Caco-2 (cell line): ENCODE measurements at regions not wholly inside any gene's neighbourhood (a gene's known extent, or its start where the extent isn't known, plus 50 kb on each side); places are given as distances from the start of the nearest gene placed in this dataset.

Source experiments
- BruUV-seq: library from RNA; stranded (reverse); fragments of 400-500 nt; replicated peaks from 2 replicates; lab custom pipeline; 2021; lab: Mats Ljungman, UMichigan
- CTCF ChIA-PET: fragments of 300-600 bp; sonication (Branson Sonifier 250); formaldehyde crosslinking; loops from one replicate; lab custom pipeline; 2022; ENCODE audit warnings: antibody characterized with exemption; lab: Charles Lee
- POLR2A ChIA-PET: fragments of 300-600 bp; sonication (Branson Sonifier 250); formaldehyde crosslinking; loops from one replicate; lab custom pipeline; 2022; ENCODE audit warnings: antibody characterized with exemption; lab: Charles Lee
- DNase-seq, 2 experiments: peaks; one replicate each; pipeline versions ENCODE4 v3.0.0 to v3.0.0-alpha.2; 2020 to 2022
- H3K27me3 ChIP-seq: replicated peaks from 2 replicates; pipeline ENCODE4 v1.6.0; 2011; ENCODE audit warnings: low read length; ENCODE audit not compliant: control insufficient read depth, insufficient read depth
- H3K36me3 ChIP-seq: 2 replicates; pipeline ENCODE4 v1.5.1; 2011; ENCODE audit warnings: low read length; ENCODE audit not compliant: control insufficient read depth, insufficient read depth
- H3K4me1 ChIP-seq: fragments of 250-450 bp; sonication (Bioruptor Pico); 2 replicates; pipeline ENCODE4 v1.5.1; 2020; ENCODE audit warnings: mild to moderate bottlenecking
- H3K4me3 ChIP-seq: 2 replicates; pipeline ENCODE4 v1.5.1; 2011; ENCODE audit warnings: low read depth, mild to moderate bottlenecking, control low read depth, low read length
- H3K9me3 ChIP-seq: fragments of 250-450 bp; sonication (Bioruptor Pico); 2 replicates; pipeline ENCODE4 v1.5.1; 2020; ENCODE audit warnings: mild to moderate bottlenecking, moderate library complexity
- H3K27ac Mint-ChIP-seq: one replicate; pipeline ENCODE4 v1.8.0; 2022; ENCODE audit warnings: mixed read lengths; ENCODE audit not compliant: unreplicated experiment
- H3K27me3 Mint-ChIP-seq: one replicate; pipeline ENCODE4 v1.8.0; 2022; ENCODE audit warnings: mixed read lengths; ENCODE audit not compliant: insufficient read depth, unreplicated experiment
- H3K36me3 Mint-ChIP-seq: one replicate; pipeline ENCODE4 v1.8.0; 2022; ENCODE audit warnings: mild to moderate bottlenecking, mixed read lengths; ENCODE audit not compliant: insufficient read depth, unreplicated experiment
- H3K4me1 Mint-ChIP-seq: one replicate; pipeline ENCODE4 v1.8.0; 2022; ENCODE audit warnings: low read depth, mixed read lengths; ENCODE audit not compliant: unreplicated experiment
- H3K4me3 Mint-ChIP-seq: one replicate; pipeline ENCODE4 v1.8.0; 2022; ENCODE audit warnings: mild to moderate bottlenecking, moderate library complexity, mixed read lengths; ENCODE audit not compliant: unreplicated experiment
- H3K9me3 Mint-ChIP-seq: one replicate; pipeline ENCODE4 v1.8.0; 2022; ENCODE audit warnings: mixed read lengths; ENCODE audit not compliant: unreplicated experiment
- CTCF ChIP-seq, 2 experiments: fragments of 200-600 bp in 1 of 2; IDR thresholded peaks; 1 replicate in 1 of 2; 2 replicates in 1 of 2; pipeline versions ENCODE4 v1.5.1 to v1.8.0; 2011 to 2022; ENCODE audit warnings: antibody characterized with exemption in 1 of 2, control low read depth in 1 of 2, inconsistent platforms in 1 of 2, low read depth in 1 of 2, low read length in 1 of 2, mild to moderate bottlenecking in 1 of 2, moderate library complexity in 1 of 2; ENCODE audit not compliant: insufficient read depth in 1 of 2, severe bottlenecking in 1 of 2, unreplicated experiment in 1 of 2
- intact Hi-C: fragments of 100-400 bp; cut with micrococcal nuclease; formaldehyde crosslinking; loops from one replicate; pipeline ENCODE4 v1.10.0; 2022; ENCODE audit not compliant: unreplicated experiment

- no peak for DNase-seq
- no peak overlapping the region for H3K4me3 ChIP-seq
- TF ChIP-seq CTCF (IDR thresholded peaks at IDR 0.05; ENCODE audit: insufficient read depth in 1 of 2, low read depth in 1 of 2, low read length in 1 of 2, severe bottlenecking in 1 of 2, unreplicated experiment in 1 of 2) = no peak
- POLR2A ChIA-PET = no interaction called here
- no peaks in the 10 kb centered on the region; the same call in 1 of the 2 replicates for H3K27me3 ChIP-seq
- no TSS peak for BruUV-seq
- Mint-ChIP-seq H3K27me3 (peaks cover 3% of the 10 kb centered on the region), H3K9me3 (peaks cover 7% of the 10 kb centered on the region), H3K4me3 (no peak overlapping the region), H3K36me3 (no peaks in the 10 kb centered on the region), H3K4me1 (no peaks in the 10 kb centered on the region), H3K27ac (no peak overlapping the region)
- H3K4me1 ChIP-seq = no peaks in the 10 kb centered on the region
- CTCF ChIA-PET = no interaction called here
- 0 out of 2 replicates have a peak, but pooled peaks cover 10% of the 10 kb centered on the region for H3K9me3 ChIP-seq
- H3K36me3 ChIP-seq = no peaks in the 10 kb centered on the region
- intact Hi-C loops = no loop called here
Observed at GRCh38 chr12:107393043-107393717, 292.4 kb upstream of the PWP1 start.

GRCh38 chr12:107394693-107395092 lies 290.9 kb upstream of the PWP1 start:
- Histone ChIP-seq H3K4me1 (no peaks in the 10 kb centered on the region), H3K36me3 (no peaks in the 10 kb centered on the region), H3K9me3 (no peaks in the 10 kb centered on the region), H3K4me3 (no peak overlapping the region), H3K27me3 (no peaks in the 10 kb centered on the region; the same call in 1 of the 2 replicates)
- Mint-ChIP-seq H3K4me1 (no peaks in the 10 kb centered on the region), H3K4me3 (no peak overlapping the region), H3K27ac (no peak overlapping the region), H3K36me3 (no peaks in the 10 kb centered on the region), H3K9me3 (no peaks in the 10 kb centered on the region), H3K27me3 (peaks cover 4% of the 10 kb centered on the region)
- ChIA-PET CTCF (no interaction called here), POLR2A (no interaction called here)
- BruUV-seq = no TSS peak
- intact Hi-C loops = no loop called here
- DNase-seq = no peak
- TF ChIP-seq CTCF (IDR thresholded peaks at IDR 0.05; ENCODE audit: insufficient read depth in 1 of 2, low read depth in 1 of 2, low read length in 1 of 2, severe bottlenecking in 1 of 2, unreplicated experiment in 1 of 2) = no peak

GRCh38 chr12:107395817-107396216 lies 289.8 kb upstream of the PWP1 start:
- no TSS peak for BruUV-seq
- POLR2A ChIA-PET = no interaction called here
- Mint-ChIP-seq H3K9me3 (no peaks in the 10 kb centered on the region), H3K36me3 (no peaks in the 10 kb centered on the region), H3K4me3 (no peak overlapping the region), H3K27me3 (peaks cover 3% of the 10 kb centered on the region), H3K4me1 (no peaks in the 10 kb centered on the region), H3K27ac (no peak overlapping the region)
- H3K4me1 ChIP-seq = no peaks in the 10 kb centered on the region
- no peaks in the 10 kb centered on the region for H3K36me3 ChIP-seq
- H3K27me3 ChIP-seq = no peaks in the 10 kb centered on the region; the same call in 1 of the 2 replicates
- no peak overlapping the region for H3K4me3 ChIP-seq
- TF ChIP-seq CTCF (IDR thresholded peaks at IDR 0.05; ENCODE audit: insufficient read depth in 1 of 2, low read depth in 1 of 2, low read length in 1 of 2, severe bottlenecking in 1 of 2, unreplicated experiment in 1 of 2) = no peak
- no peaks in the 10 kb centered on the region for H3K9me3 ChIP-seq
- intact Hi-C loops = no loop called here
- no peak for DNase-seq
- CTCF ChIA-PET = no interaction called here
